ENCODE measurements at regions not wholly inside any gene's neighbourhood (a gene's known extent, or its start where the extent isn't known, plus 50 kb on each side); places are given as distances from the start of the nearest gene placed in this dataset.

DNA sequence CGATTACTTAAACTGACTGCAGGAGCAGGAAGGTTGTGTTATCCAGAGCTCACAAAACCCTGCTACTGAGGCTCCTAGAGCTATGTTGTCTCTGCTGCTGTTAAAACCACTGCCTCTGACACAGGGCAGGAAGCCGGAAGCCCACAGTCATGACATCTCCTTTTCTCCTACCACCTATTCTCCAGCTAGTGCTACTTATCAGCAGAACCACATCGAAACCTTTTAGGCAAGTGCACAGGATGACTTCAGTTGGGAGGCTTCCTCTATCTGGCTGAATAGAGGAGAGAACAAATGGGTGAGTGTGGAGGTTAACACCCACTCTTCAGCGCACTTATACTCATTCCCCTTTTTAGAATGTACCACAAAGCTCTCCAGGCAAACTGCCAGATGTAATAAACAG is 638.0 kb downstream of the OTOL1 start:
- H3K56ac ChIP-seq (ENCODE audit: insufficient read length, low read depth, low read length), result no peak overlapping the region
- no peak overlapping the region for H3K27ac ChIP-seq (ENCODE audit: insufficient read length, low read depth, low read length)
- H3K9ac ChIP-seq (ENCODE audit: extremely low read depth, insufficient read length, low read length), result no peak overlapping the region
- no peak overlapping the region for H2BK5ac ChIP-seq (ENCODE audit: insufficient read length, low read length)
- H2AFZ ChIP-seq (ENCODE audit: low read length), result no peak overlapping the region
- no peak overlapping the region for H2BK15ac ChIP-seq (ENCODE audit: low read depth, low read length)
- H3K23ac ChIP-seq (ENCODE audit: insufficient read length, low read depth, low read length), result no peak overlapping the region
- no peak overlapping the region for H3K4me2 ChIP-seq (ENCODE audit: insufficient read depth, insufficient read length, low read length)
- no peaks in the 10 kb centered on the region; the same call in 1 of the 2 replicates for H3K4me1 ChIP-seq (ENCODE audit: insufficient read depth, low read length)
- H3K18ac ChIP-seq (ENCODE audit: insufficient read length, low read depth, low read length), result no peak overlapping the region
- no CpG with 5 or more reads among the region's 4 CpGs for WGBS (ENCODE audit: extremely low coverage, insufficient read length, low lambda C conversion rate)
- H3K4ac ChIP-seq (ENCODE audit: low read depth, low read length), result no peak overlapping the region
- H4K20me1 ChIP-seq (ENCODE audit: control insufficient read depth, insufficient read depth, insufficient read length), result no peaks in the 10 kb centered on the region
- no peaks in the 10 kb centered on the region for H3K79me2 ChIP-seq (ENCODE audit: insufficient read depth, low read length)
- H3K23me2 ChIP-seq (ENCODE audit: insufficient read length, low read depth, low read length, poor library complexity, severe bottlenecking), result no peaks in the 10 kb centered on the region
- no peak overlapping the region for H4K8ac ChIP-seq (replicated peaks; ENCODE audit: insufficient read length, low read depth, low read length)
- Mint-ChIP-seq H3K27ac (peak overlapping the region in 1 of 3 experiments; percentile 31; a peak in 2 of 7 replicates), H3K36me3 (ENCODE audit: insufficient read depth in 1 of 3, low read depth in 3 of 3) (no peaks in the 10 kb centered on the region), H3K27me3 (ENCODE audit: low read depth) (no peaks in the 10 kb centered on the region), H3K4me1 (no peaks in the 10 kb centered on the region), H3K9me3 (no peaks in the 10 kb centered on the region), H3K4me3 (no peak overlapping the region)
- no peaks in the 10 kb centered on the region for H3K9me3 ChIP-seq (ENCODE audit: control insufficient read depth, low read depth, low read length)
- H3K27me3 ChIP-seq (ENCODE audit: insufficient read depth, low read length), result no peaks in the 10 kb centered on the region
- H3K14ac ChIP-seq (ENCODE audit: insufficient read depth, low read length), result no peak overlapping the region
- no peak for DNase-seq
- H3K79me1 ChIP-seq (ENCODE audit: insufficient read depth, low read depth, low read length, poor library complexity, severe bottlenecking), result no peaks in the 10 kb centered on the region
- H4K5ac ChIP-seq (ENCODE audit: insufficient read length, low read depth, low read length), result no peak overlapping the region
- no peak overlapping the region for H2BK20ac ChIP-seq (ENCODE audit: low read depth, low read length, poor library complexity, severe bottlenecking)
- TF ChIP-seq, protein P1, sequence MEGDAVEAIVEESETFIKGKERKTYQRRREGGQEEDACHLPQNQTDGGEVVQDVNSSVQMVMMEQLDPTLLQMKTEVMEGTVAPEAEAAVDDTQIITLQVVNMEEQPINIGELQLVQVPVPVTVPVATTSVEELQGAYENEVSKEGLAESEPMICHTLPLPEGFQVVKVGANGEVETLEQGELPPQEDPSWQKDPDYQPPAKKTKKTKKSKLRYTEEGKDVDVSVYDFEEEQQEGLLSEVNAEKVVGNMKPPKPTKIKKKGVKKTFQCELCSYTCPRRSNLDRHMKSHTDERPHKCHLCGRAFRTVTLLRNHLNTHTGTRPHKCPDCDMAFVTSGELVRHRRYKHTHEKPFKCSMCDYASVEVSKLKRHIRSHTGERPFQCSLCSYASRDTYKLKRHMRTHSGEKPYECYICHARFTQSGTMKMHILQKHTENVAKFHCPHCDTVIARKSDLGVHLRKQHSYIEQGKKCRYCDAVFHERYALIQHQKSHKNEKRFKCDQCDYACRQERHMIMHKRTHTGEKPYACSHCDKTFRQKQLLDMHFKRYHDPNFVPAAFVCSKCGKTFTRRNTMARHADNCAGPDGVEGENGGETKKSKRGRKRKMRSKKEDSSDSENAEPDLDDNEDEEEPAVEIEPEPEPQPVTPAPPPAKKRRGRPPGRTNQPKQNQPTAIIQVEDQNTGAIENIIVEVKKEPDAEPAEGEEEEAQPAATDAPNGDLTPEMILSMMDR (conservative IDR thresholded peaks at IDR 0.05), result no peak
- no peak overlapping the region for H4K91ac ChIP-seq (ENCODE audit: insufficient read length, low read depth, low read length)
- no peak overlapping the region for H2BK12ac ChIP-seq (ENCODE audit: insufficient read length, low read depth, low read length)
- no peak overlapping the region for H2AK5ac ChIP-seq (ENCODE audit: insufficient read length, low read length)
- H2BK120ac ChIP-seq (ENCODE audit: low read depth, low read length, poor library complexity, severe bottlenecking), result no peak overlapping the region
- no peak overlapping the region for H3T11ph ChIP-seq (ENCODE audit: low read length)

Measured in H9 (cell line).